IMR-90 (cell line): ENCODE measurements at regions not wholly inside any gene's neighbourhood (a gene's known extent, or its start where the extent isn't known, plus 50 kb on each side); places are given as distances from the start of the nearest gene placed in this dataset.

Experiments
- BHLHE40 ChIP-seq: fragments of 150-350 bp; IDR thresholded peaks from 2 replicates; pipeline ENCODE4 v1.6.1; 2016; ENCODE audit warnings: mild to moderate bottlenecking, low read depth, low read length
- CEBPB ChIP-seq: IDR thresholded peaks from 2 replicates; pipeline ENCODE4 v1.6.1; 2012; ENCODE audit warnings: low read depth, low read length, improper control_type of control experiment
- CTCF ChIP-seq: conservative IDR thresholded peaks from 2 replicates; pipeline ENCODE4 v1.5.1; 2012; ENCODE audit warnings: mild to moderate bottlenecking, low read depth, low read length, improper control_type of control experiment
- ELK1 ChIP-seq: fragments of 150-350 bp; IDR thresholded peaks from 2 replicates; pipeline ENCODE4 v1.6.1; 2016; ENCODE audit warnings: low read depth, mild to moderate bottlenecking, low read length, moderate library complexity, borderline replicate concordance
- FOS ChIP-seq: fragments of 150-350 bp; IDR thresholded peaks from 2 replicates; pipeline ENCODE4 v1.6.1; 2016; ENCODE audit warnings: low read depth, low read length
- MAZ ChIP-seq: IDR thresholded peaks from 2 replicates; pipeline ENCODE4 v1.6.1; 2012; ENCODE audit warnings: low read depth, mild to moderate bottlenecking, low read length, improper control_type of control experiment, moderate library complexity, borderline replicate concordance
- NFE2L2 ChIP-seq: fragments of 150-350 bp; IDR thresholded peaks from 2 replicates; pipeline ENCODE4 v1.6.1; 2016; ENCODE audit warnings: low read depth, mild to moderate bottlenecking, low read length
- POLR2A ChIP-seq: IDR thresholded peaks from 2 replicates; pipeline ENCODE4 v1.6.1; 2012; ENCODE audit warnings: mild to moderate bottlenecking, low read depth, low read length
- RAD21 ChIP-seq: IDR thresholded peaks from 2 replicates; pipeline ENCODE4 v1.6.1; 2012; ENCODE audit warnings: low read length, improper control_type of control experiment
- RCOR1 ChIP-seq: IDR thresholded peaks from 2 replicates; pipeline ENCODE4 v1.6.1; 2012; ENCODE audit warnings: mild to moderate bottlenecking, low read length, improper control_type of control experiment; ENCODE audit not compliant: insufficient replicate concordance
- SMC3 ChIP-seq: fragments of 150-350 bp; IDR thresholded peaks from 2 replicates; pipeline ENCODE4 v1.6.1; 2016; ENCODE audit warnings: low read depth, mild to moderate bottlenecking, antibody characterized with exemption, low read length, moderate library complexity
- USF2 ChIP-seq: fragments of 150-350 bp; IDR thresholded peaks from 2 replicates; pipeline ENCODE4 v1.6.1; 2017; ENCODE audit warnings: mild to moderate bottlenecking, antibody characterized with exemption, low read length, low read depth

- TF ChIP-seq CTCF (no peak), USF2 (no peak), CEBPB (peak; percentile 65), FOS (no peak), RAD21 (no peak), BHLHE40 (no peak), SMC3 (no peak), POLR2A (no peak), ELK1 (no peak), NFE2L2 (no peak), MAZ (no peak), RCOR1 (no peak)
These were observed 187.6 kb downstream of the C11orf87 start for GRCh38 chr11:109609454-109610185.
